ENCODE measurements at regions not wholly inside any gene's neighbourhood (a gene's known extent, or its start where the extent isn't known, plus 50 kb on each side); places are given as distances from the start of the nearest gene placed in this dataset.

DNA sequence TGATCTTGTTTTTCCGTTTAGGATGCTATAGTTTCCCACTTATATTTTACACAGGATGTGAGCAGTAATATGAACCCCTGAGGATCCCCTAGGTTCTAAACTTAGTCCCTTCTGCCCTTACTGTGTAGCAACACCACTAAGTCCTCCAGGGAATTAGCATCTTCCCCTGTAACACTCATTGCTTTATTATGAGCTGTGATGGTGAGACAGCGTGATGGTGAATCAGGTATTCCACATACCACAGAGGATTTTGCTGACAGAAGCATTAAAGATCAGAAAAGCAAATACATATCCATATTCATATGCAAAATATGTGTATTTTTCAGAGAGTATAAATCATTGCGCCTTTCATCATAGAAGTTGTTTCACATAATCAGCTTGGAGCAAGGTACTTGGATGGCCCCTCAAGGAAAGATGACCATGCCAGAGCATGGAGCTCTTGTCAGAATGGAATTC lies 317.0 kb downstream of the ICE1 start:
- TF ChIP-seq, protein P1, sequence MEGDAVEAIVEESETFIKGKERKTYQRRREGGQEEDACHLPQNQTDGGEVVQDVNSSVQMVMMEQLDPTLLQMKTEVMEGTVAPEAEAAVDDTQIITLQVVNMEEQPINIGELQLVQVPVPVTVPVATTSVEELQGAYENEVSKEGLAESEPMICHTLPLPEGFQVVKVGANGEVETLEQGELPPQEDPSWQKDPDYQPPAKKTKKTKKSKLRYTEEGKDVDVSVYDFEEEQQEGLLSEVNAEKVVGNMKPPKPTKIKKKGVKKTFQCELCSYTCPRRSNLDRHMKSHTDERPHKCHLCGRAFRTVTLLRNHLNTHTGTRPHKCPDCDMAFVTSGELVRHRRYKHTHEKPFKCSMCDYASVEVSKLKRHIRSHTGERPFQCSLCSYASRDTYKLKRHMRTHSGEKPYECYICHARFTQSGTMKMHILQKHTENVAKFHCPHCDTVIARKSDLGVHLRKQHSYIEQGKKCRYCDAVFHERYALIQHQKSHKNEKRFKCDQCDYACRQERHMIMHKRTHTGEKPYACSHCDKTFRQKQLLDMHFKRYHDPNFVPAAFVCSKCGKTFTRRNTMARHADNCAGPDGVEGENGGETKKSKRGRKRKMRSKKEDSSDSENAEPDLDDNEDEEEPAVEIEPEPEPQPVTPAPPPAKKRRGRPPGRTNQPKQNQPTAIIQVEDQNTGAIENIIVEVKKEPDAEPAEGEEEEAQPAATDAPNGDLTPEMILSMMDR (IDR thresholded peaks at IDR 0.05), result no peak
- TF ChIP-seq POLR2A (IDR thresholded peaks at IDR 0.05), result no peak

Data from thyroid gland (tissue), 4 donors.